Caco-2 (cell line): ENCODE measurements at regions not wholly inside any gene's neighbourhood (a gene's known extent, or its start where the extent isn't known, plus 50 kb on each side); places are given as distances from the start of the nearest gene placed in this dataset.

ENCODE experiments used
- BruUV-seq: library from RNA; stranded (reverse); fragments of 400-500 nt; replicated peaks from 2 replicates; lab custom pipeline; 2021; lab: Mats Ljungman, UMichigan
- CTCF ChIA-PET: fragments of 300-600 bp; sonication (Branson Sonifier 250); formaldehyde crosslinking; loops from one replicate; lab custom pipeline; 2022; ENCODE audit warnings: antibody characterized with exemption; lab: Charles Lee
- POLR2A ChIA-PET: fragments of 300-600 bp; sonication (Branson Sonifier 250); formaldehyde crosslinking; loops from one replicate; lab custom pipeline; 2022; ENCODE audit warnings: antibody characterized with exemption; lab: Charles Lee
- DNase-seq, 2 experiments: peaks; one replicate each; pipeline versions ENCODE4 v3.0.0 to v3.0.0-alpha.2; 2020 to 2022
- H3K27me3 ChIP-seq: replicated peaks from 2 replicates; pipeline ENCODE4 v1.6.0; 2011; ENCODE audit warnings: low read length; ENCODE audit not compliant: control insufficient read depth, insufficient read depth
- H3K36me3 ChIP-seq: 2 replicates; pipeline ENCODE4 v1.5.1; 2011; ENCODE audit warnings: low read length; ENCODE audit not compliant: control insufficient read depth, insufficient read depth
- H3K4me1 ChIP-seq: fragments of 250-450 bp; sonication (Bioruptor Pico); 2 replicates; pipeline ENCODE4 v1.5.1; 2020; ENCODE audit warnings: mild to moderate bottlenecking
- H3K4me3 ChIP-seq: 2 replicates; pipeline ENCODE4 v1.5.1; 2011; ENCODE audit warnings: low read depth, mild to moderate bottlenecking, control low read depth, low read length
- H3K9me3 ChIP-seq: fragments of 250-450 bp; sonication (Bioruptor Pico); 2 replicates; pipeline ENCODE4 v1.5.1; 2020; ENCODE audit warnings: mild to moderate bottlenecking, moderate library complexity
- H3K27ac Mint-ChIP-seq: one replicate; pipeline ENCODE4 v1.8.0; 2022; ENCODE audit warnings: mixed read lengths; ENCODE audit not compliant: unreplicated experiment
- H3K27me3 Mint-ChIP-seq: one replicate; pipeline ENCODE4 v1.8.0; 2022; ENCODE audit warnings: mixed read lengths; ENCODE audit not compliant: insufficient read depth, unreplicated experiment
- H3K36me3 Mint-ChIP-seq: one replicate; pipeline ENCODE4 v1.8.0; 2022; ENCODE audit warnings: mild to moderate bottlenecking, mixed read lengths; ENCODE audit not compliant: insufficient read depth, unreplicated experiment
- H3K4me1 Mint-ChIP-seq: one replicate; pipeline ENCODE4 v1.8.0; 2022; ENCODE audit warnings: low read depth, mixed read lengths; ENCODE audit not compliant: unreplicated experiment
- H3K4me3 Mint-ChIP-seq: one replicate; pipeline ENCODE4 v1.8.0; 2022; ENCODE audit warnings: mild to moderate bottlenecking, moderate library complexity, mixed read lengths; ENCODE audit not compliant: unreplicated experiment
- H3K9me3 Mint-ChIP-seq: one replicate; pipeline ENCODE4 v1.8.0; 2022; ENCODE audit warnings: mixed read lengths; ENCODE audit not compliant: unreplicated experiment
- intact Hi-C: fragments of 100-400 bp; cut with micrococcal nuclease; formaldehyde crosslinking; loops from one replicate; pipeline ENCODE4 v1.10.0; 2022; ENCODE audit not compliant: unreplicated experiment
- TF ChIP-seq, protein P1 (sequence below), 2 experiments: fragments of 200-600 bp in 1 of 2; IDR thresholded peaks; 1 replicate in 1 of 2; 2 replicates in 1 of 2; pipeline versions ENCODE4 v1.5.1 to v1.8.0; 2011 to 2022; ENCODE audit warnings: antibody characterized with exemption in 1 of 2, control low read depth in 1 of 2, inconsistent platforms in 1 of 2, low read depth in 1 of 2, low read length in 1 of 2, mild to moderate bottlenecking in 1 of 2, moderate library complexity in 1 of 2; ENCODE audit not compliant: insufficient read depth in 1 of 2, severe bottlenecking in 1 of 2, unreplicated experiment in 1 of 2

DNA sequence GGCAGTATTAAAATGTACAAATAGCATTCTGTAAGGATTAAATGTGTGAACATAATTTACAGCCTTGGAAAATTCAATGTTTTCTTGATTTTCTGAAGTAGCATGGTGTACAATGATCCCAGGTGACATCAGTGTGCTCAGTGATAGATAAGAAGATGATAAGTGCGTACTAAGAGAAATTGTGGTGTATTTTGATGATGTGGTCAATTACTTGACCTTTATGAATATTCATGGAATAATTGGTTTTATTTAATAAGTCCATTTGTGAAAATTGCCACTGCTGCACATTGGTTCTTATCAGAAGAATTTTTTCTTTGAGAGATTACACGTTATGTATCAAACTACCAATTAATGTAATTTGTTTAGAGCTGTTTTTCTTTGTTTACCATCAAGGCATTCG lies 128.8 kb downstream of the FOXG1 start:
- Mint-ChIP-seq H3K27ac (no peak overlapping the region), H3K4me1 (no peaks in the 10 kb centered on the region), H3K9me3 (no peaks in the 10 kb centered on the region), H3K4me3 (no peak overlapping the region), H3K36me3 (no peaks in the 10 kb centered on the region), H3K27me3 (no peaks in the 10 kb centered on the region)
- Histone ChIP-seq H3K36me3 (no peaks in the 10 kb centered on the region), H3K27me3 (no peaks in the 10 kb centered on the region), H3K9me3 (no peaks in the 10 kb centered on the region), H3K4me1 (no peaks in the 10 kb centered on the region), H3K4me3 (no peak overlapping the region)
- ChIA-PET CTCF (no interaction called here), POLR2A (no interaction called here)
- TF ChIP-seq, protein P1, sequence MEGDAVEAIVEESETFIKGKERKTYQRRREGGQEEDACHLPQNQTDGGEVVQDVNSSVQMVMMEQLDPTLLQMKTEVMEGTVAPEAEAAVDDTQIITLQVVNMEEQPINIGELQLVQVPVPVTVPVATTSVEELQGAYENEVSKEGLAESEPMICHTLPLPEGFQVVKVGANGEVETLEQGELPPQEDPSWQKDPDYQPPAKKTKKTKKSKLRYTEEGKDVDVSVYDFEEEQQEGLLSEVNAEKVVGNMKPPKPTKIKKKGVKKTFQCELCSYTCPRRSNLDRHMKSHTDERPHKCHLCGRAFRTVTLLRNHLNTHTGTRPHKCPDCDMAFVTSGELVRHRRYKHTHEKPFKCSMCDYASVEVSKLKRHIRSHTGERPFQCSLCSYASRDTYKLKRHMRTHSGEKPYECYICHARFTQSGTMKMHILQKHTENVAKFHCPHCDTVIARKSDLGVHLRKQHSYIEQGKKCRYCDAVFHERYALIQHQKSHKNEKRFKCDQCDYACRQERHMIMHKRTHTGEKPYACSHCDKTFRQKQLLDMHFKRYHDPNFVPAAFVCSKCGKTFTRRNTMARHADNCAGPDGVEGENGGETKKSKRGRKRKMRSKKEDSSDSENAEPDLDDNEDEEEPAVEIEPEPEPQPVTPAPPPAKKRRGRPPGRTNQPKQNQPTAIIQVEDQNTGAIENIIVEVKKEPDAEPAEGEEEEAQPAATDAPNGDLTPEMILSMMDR (IDR thresholded peaks at IDR 0.05; ENCODE audit: insufficient read depth in 1 of 2, low read depth in 1 of 2, low read length in 1 of 2, severe bottlenecking in 1 of 2, unreplicated experiment in 1 of 2) = no peak
- DNase-seq = no peak
- intact Hi-C loops = no loop called here
- no TSS peak for BruUV-seq

DNA sequence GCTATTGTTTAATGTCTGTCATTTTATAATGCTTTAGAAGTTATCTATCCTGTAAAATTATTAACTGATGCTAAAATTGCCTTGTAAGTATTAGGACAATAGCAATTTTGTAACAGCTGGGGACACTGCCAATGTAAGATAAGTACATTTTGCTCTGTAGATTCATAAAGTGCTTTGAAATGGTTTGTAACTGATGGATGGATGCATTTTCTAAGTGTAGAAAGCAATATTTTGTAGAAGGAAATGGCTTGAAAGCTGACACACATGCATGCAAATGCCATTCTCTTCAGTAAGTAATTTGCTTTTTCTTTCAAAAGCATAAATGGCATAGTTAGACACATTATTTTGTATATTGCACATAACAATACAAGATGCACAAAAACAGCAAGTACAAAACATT lies 129.8 kb downstream of the FOXG1 start:
- no peaks in the 10 kb centered on the region for H3K27me3 Mint-ChIP-seq
- CTCF ChIA-PET = no interaction called here

DNA sequence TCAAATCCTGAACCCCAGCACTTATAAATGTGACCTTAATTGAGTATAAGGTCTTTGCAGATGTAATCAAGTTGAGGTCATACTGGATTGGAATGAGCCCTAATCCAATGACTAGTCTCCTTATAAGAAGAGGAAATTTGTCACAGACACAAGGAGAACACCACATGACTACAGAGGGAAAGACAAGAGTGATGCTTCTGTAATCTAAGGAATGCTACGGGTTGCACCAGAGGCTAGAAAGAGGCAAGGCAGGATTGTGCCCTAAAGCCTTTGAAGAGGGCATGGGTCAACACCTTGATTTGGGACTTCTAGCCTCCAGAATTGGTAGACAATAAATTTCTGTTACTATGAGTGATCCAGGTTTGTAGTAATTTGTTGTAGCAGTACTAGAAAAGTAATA lies 135.0 kb downstream of the FOXG1 start:
- Mint-ChIP-seq H3K4me1 (no peaks in the 10 kb centered on the region), H3K27ac (no peak overlapping the region), H3K9me3 (no peaks in the 10 kb centered on the region), H3K36me3 (no peaks in the 10 kb centered on the region), H3K27me3 (no peaks in the 10 kb centered on the region), H3K4me3 (no peak overlapping the region)
- no TSS peak for BruUV-seq
- no peak for DNase-seq
- POLR2A ChIA-PET = no interaction called here
- Histone ChIP-seq H3K9me3 (no peaks in the 10 kb centered on the region), H3K4me3 (no peak overlapping the region), H3K4me1 (no peaks in the 10 kb centered on the region), H3K36me3 (no peaks in the 10 kb centered on the region), H3K27me3 (no peaks in the 10 kb centered on the region)
- intact Hi-C loops = no loop called here
- CTCF ChIA-PET = no interaction called here
- TF ChIP-seq, protein P1 (IDR thresholded peaks at IDR 0.05; ENCODE audit: insufficient read depth in 1 of 2, low read depth in 1 of 2, low read length in 1 of 2, severe bottlenecking in 1 of 2, unreplicated experiment in 1 of 2) = no peak

More for the DNA sequence above, 129.8 kb downstream of the FOXG1 start:
- Mint-ChIP-seq H3K4me1 (no peaks in the 10 kb centered on the region), H3K4me3 (no peak overlapping the region), H3K36me3 (no peaks in the 10 kb centered on the region), H3K27ac (no peak overlapping the region), H3K9me3 (no peaks in the 10 kb centered on the region)
- intact Hi-C loops = no loop called here
- Histone ChIP-seq H3K27me3 (no peaks in the 10 kb centered on the region), H3K36me3 (no peaks in the 10 kb centered on the region), H3K4me3 (no peak overlapping the region), H3K9me3 (no peaks in the 10 kb centered on the region), H3K4me1 (no peaks in the 10 kb centered on the region)
- BruUV-seq = no TSS peak
- POLR2A ChIA-PET = no interaction called here
- DNase-seq = no peak
- TF ChIP-seq, protein P1 (IDR thresholded peaks at IDR 0.05; ENCODE audit: insufficient read depth in 1 of 2, low read depth in 1 of 2, low read length in 1 of 2, severe bottlenecking in 1 of 2, unreplicated experiment in 1 of 2) = no peak
